Natural killer cell treated with Interleukin-12 subunit alpha and Interleukin-12 subunit beta and Interleukin-15 and Interleukin-18, amount 100 ng/mL, for 72 hours (primary cell): ENCODE measurements at regions not wholly inside any gene's neighbourhood (a gene's known extent, or its start where the extent isn't known, plus 50 kb on each side); places are given as distances from the start of the nearest gene placed in this dataset.

Experiments used
- ATAC-seq, 2 donors: fragments of 150-1000 bp; cut with Tn5 transposase in 1 of 2; sonication (Bioruptor Pico), chemical (Tn5 transposase) in 1 of 2; 2 replicates each; pipeline ENCODE4 v1.10.0; 2021
- DNase-seq: peaks from one replicate; pipeline ENCODE4 v3.0.0; 2022; ENCODE audit warnings: low spot score
- H3K27ac Mint-ChIP-seq, 2 donors: 1 replicate in 1 of 2; 2 replicates in 1 of 2; pipeline ENCODE4 v1.8.0; 2022; ENCODE audit warnings: mixed read lengths in 2 of 2, mild to moderate bottlenecking in 1 of 2, moderate library complexity in 1 of 2
- H3K27me3 Mint-ChIP-seq, 2 donors: 1 replicate in 1 of 2; 2 replicates in 1 of 2; pipeline ENCODE4 v1.8.0; 2022; ENCODE audit warnings: mixed read lengths in 2 of 2
- H3K36me3 Mint-ChIP-seq: one replicate; pipeline ENCODE4 v1.8.0; 2022; ENCODE audit warnings: mixed read lengths
- H3K4me1 Mint-ChIP-seq, 2 donors: 1 replicate in 1 of 2; 2 replicates in 1 of 2; pipeline ENCODE4 v1.8.0; 2022; ENCODE audit warnings: low read depth in 2 of 2, mixed read lengths in 2 of 2, mild to moderate bottlenecking in 1 of 2
- H3K4me3 Mint-ChIP-seq: one replicate; pipeline ENCODE4 v1.8.0; 2022; ENCODE audit warnings: mixed read lengths
- H3K9me3 Mint-ChIP-seq: 2 replicates; pipeline ENCODE4 v1.8.0; 2022; ENCODE audit warnings: mixed read lengths

- no peaks in the 10 kb centered on the region for H3K27me3 Mint-ChIP-seq
- ATAC-seq, result no peak
- no peak overlapping the region for H3K27ac Mint-ChIP-seq
- H3K36me3 Mint-ChIP-seq, result peaks cover 6% of the 10 kb centered on the region
- peaks cover 11% of the 10 kb centered on the region for H3K9me3 Mint-ChIP-seq
- no peak overlapping the region for H3K4me3 Mint-ChIP-seq
- no peak for DNase-seq
- no peaks in the 10 kb centered on the region for H3K4me1 Mint-ChIP-seq
Measured at GRCh38 chr2:81195774-81196382, 891.3 kb upstream of the LRRTM1 start.

GRCh38 chr2:81195017-81195773, 890.6 kb upstream of the LRRTM1 start:
- ATAC-seq (no peak), DNase-seq (no peak)
- Mint-ChIP-seq H3K27ac (no peak overlapping the region), H3K4me1 (no peaks in the 10 kb centered on the region), H3K27me3 (no peaks in the 10 kb centered on the region), H3K36me3 (peaks cover 12% of the 10 kb centered on the region), H3K9me3 (peaks cover 11% of the 10 kb centered on the region), H3K4me3 (no peak overlapping the region)

- peaks cover 12% of the 10 kb centered on the region for H3K36me3 Mint-ChIP-seq
Measured at GRCh38 chr2:81194581-81194980, 890.0 kb upstream of the LRRTM1 start.

GRCh38 chr2:81194176-81194575, 889.6 kb upstream of the LRRTM1 start:
- DNase-seq (no peak), ATAC-seq (no peak)
- Mint-ChIP-seq H3K4me1 (no peaks in the 10 kb centered on the region), H3K36me3 (peaks cover 12% of the 10 kb centered on the region), H3K4me3 (no peak overlapping the region), H3K9me3 (peaks cover 14% of the 10 kb centered on the region), H3K27ac (no peak overlapping the region), H3K27me3 (no peaks in the 10 kb centered on the region)

More at GRCh38 chr2:81194581-81194980, 890.0 kb upstream of the LRRTM1 start:
- Mint-ChIP-seq H3K4me1 (no peaks in the 10 kb centered on the region), H3K27ac (no peak overlapping the region), H3K4me3 (no peak overlapping the region), H3K27me3 (no peaks in the 10 kb centered on the region), H3K9me3 (peaks cover 14% of the 10 kb centered on the region)
- DNase-seq (no peak), ATAC-seq (no peak)

GRCh38 chr2:81181845-81182244, 877.3 kb upstream of the LRRTM1 start:
- Mint-ChIP-seq H3K4me1 (no peaks in the 10 kb centered on the region), H3K27ac (no peak overlapping the region), H3K36me3 (no peaks in the 10 kb centered on the region), H3K4me3 (no peak overlapping the region), H3K9me3 (peaks cover 17% of the 10 kb centered on the region), H3K27me3 (no peaks in the 10 kb centered on the region)
- ATAC-seq (no peak), DNase-seq (no peak)

GRCh38 chr2:81171447-81171846, 866.9 kb upstream of the LRRTM1 start:
- Mint-ChIP-seq H3K4me1 (no peaks in the 10 kb centered on the region), H3K9me3 (peaks cover 12% of the 10 kb centered on the region), H3K27me3 (no peaks in the 10 kb centered on the region), H3K36me3 (peaks cover 5% of the 10 kb centered on the region), H3K27ac (no peak overlapping the region), H3K4me3 (no peak overlapping the region)
- DNase-seq (no peak), ATAC-seq (no peak)

GRCh38 chr2:81163583-81163982, 859.0 kb upstream of the LRRTM1 start:
- no peaks in the 10 kb centered on the region for H3K36me3 Mint-ChIP-seq
- ATAC-seq (no peak), DNase-seq (no peak)
- no peak overlapping the region for H3K27ac Mint-ChIP-seq
- peaks cover 13% of the 10 kb centered on the region for H3K9me3 Mint-ChIP-seq
- no peaks in the 10 kb centered on the region for H3K27me3 Mint-ChIP-seq
- H3K4me3 Mint-ChIP-seq, result no peak overlapping the region
- no peaks in the 10 kb centered on the region for H3K4me1 Mint-ChIP-seq

GRCh38 chr2:81158505-81158904, 854.0 kb upstream of the LRRTM1 start:
- ATAC-seq (no peak), DNase-seq (no peak)
- Mint-ChIP-seq H3K27me3 (no peaks in the 10 kb centered on the region), H3K27ac (no peak overlapping the region), H3K4me1 (no peaks in the 10 kb centered on the region), H3K9me3 (peaks cover 15% of the 10 kb centered on the region), H3K4me3 (no peak overlapping the region), H3K36me3 (no peaks in the 10 kb centered on the region)

- H3K36me3 Mint-ChIP-seq, result no peaks in the 10 kb centered on the region
- H3K9me3 Mint-ChIP-seq, result peaks cover 35% of the 10 kb centered on the region
- no peak overlapping the region for H3K4me3 Mint-ChIP-seq
- H3K27me3 Mint-ChIP-seq, result no peaks in the 10 kb centered on the region
- no peak overlapping the region for H3K27ac Mint-ChIP-seq
- DNase-seq, result no peak
- H3K4me1 Mint-ChIP-seq, result no peaks in the 10 kb centered on the region
- ATAC-seq, result no peak
Measured at GRCh38 chr2:81148323-81148722, 843.8 kb upstream of the LRRTM1 start.

GRCh38 chr2:81136296-81136695, 831.7 kb upstream of the LRRTM1 start:
- H3K36me3 Mint-ChIP-seq, result no peaks in the 10 kb centered on the region
- H3K4me3 Mint-ChIP-seq, result no peak overlapping the region
- no peak overlapping the region for H3K27ac Mint-ChIP-seq
- DNase-seq (no peak), ATAC-seq (no peak)
- peaks cover 17% of the 10 kb centered on the region for H3K9me3 Mint-ChIP-seq
- no peaks in the 10 kb centered on the region for H3K27me3 Mint-ChIP-seq
- H3K4me1 Mint-ChIP-seq, result no peaks in the 10 kb centered on the region

- Mint-ChIP-seq H3K27ac (no peak overlapping the region), H3K4me3 (no peak overlapping the region), H3K27me3 (no peaks in the 10 kb centered on the region), H3K36me3 (peaks cover 4% of the 10 kb centered on the region), H3K9me3 (peaks cover 18% of the 10 kb centered on the region), H3K4me1 (no peaks in the 10 kb centered on the region)
- no peak for ATAC-seq
- DNase-seq, result no peak
Measured at GRCh38 chr2:81097361-81097760, 792.8 kb upstream of the LRRTM1 start.

- H3K4me1 Mint-ChIP-seq, result no peaks in the 10 kb centered on the region
- no peaks in the 10 kb centered on the region for H3K27me3 Mint-ChIP-seq
- ATAC-seq, result no peak
- no peak overlapping the region for H3K27ac Mint-ChIP-seq
- H3K4me3 Mint-ChIP-seq, result no peak overlapping the region
- H3K36me3 Mint-ChIP-seq, result peaks cover 4% of the 10 kb centered on the region
- peaks cover 17% of the 10 kb centered on the region for H3K9me3 Mint-ChIP-seq
- DNase-seq, result no peak
Measured at GRCh38 chr2:81093031-81093430, 788.5 kb upstream of the LRRTM1 start.

GRCh38 chr2:81087646-81088045, 783.1 kb upstream of the LRRTM1 start:
- no peak overlapping the region for H3K27ac Mint-ChIP-seq
- H3K4me1 Mint-ChIP-seq, result no peaks in the 10 kb centered on the region
- no peak for DNase-seq
- no peak for ATAC-seq
- H3K4me3 Mint-ChIP-seq, result no peak overlapping the region
- H3K9me3 Mint-ChIP-seq, result peaks cover 22% of the 10 kb centered on the region
- no peaks in the 10 kb centered on the region for H3K36me3 Mint-ChIP-seq
- H3K27me3 Mint-ChIP-seq, result no peaks in the 10 kb centered on the region

GRCh38 chr2:81084101-81084500, 779.5 kb upstream of the LRRTM1 start:
- no peak overlapping the region for H3K27ac Mint-ChIP-seq
- no peak overlapping the region for H3K4me3 Mint-ChIP-seq
- peaks cover 4% of the 10 kb centered on the region for H3K36me3 Mint-ChIP-seq
- H3K4me1 Mint-ChIP-seq, result no peaks in the 10 kb centered on the region
- no peaks in the 10 kb centered on the region for H3K27me3 Mint-ChIP-seq
- H3K9me3 Mint-ChIP-seq, result peaks cover 28% of the 10 kb centered on the region
- ATAC-seq (no peak), DNase-seq (no peak)
